D341Med (cell line): ENCODE measurements at regions not wholly inside any gene's neighbourhood (a gene's known extent, or its start where the extent isn't known, plus 50 kb on each side); places are given as distances from the start of the nearest gene placed in this dataset.

ENCODE experiments used
- DNase-seq: peaks from one replicate; pipeline ENCODE4 v3.0.0; 2012; ENCODE audit warnings: low spot score

- DNase-seq: no peak
Measured at GRCh38 chr5:167595196-167595595, 696.2 kb upstream of the WWC1 start.

- no peak for DNase-seq
Measured at GRCh38 chr5:167598166-167598565, 693.3 kb upstream of the WWC1 start.

GRCh38 chr5:167602067-167602466, 689.4 kb upstream of the WWC1 start:
- no peak for DNase-seq

GRCh38 chr5:167603135-167603534, 688.3 kb upstream of the WWC1 start:
- DNase-seq: no peak

- DNase-seq: no peak
Measured at GRCh38 chr5:167608390-167609272, 682.8 kb upstream of the WWC1 start.

- no peak for DNase-seq
Measured at GRCh38 chr5:167614294-167615021, 677.0 kb upstream of the WWC1 start.

- no peak for DNase-seq
Measured at GRCh38 chr5:167616043-167616890, 675.2 kb upstream of the WWC1 start.

GRCh38 chr5:167623354-167623753, 668.1 kb upstream of the WWC1 start:
- DNase-seq: no peak

- no peak for DNase-seq
Measured at GRCh38 chr5:167624053-167624452, 667.4 kb upstream of the WWC1 start.

GRCh38 chr5:167626341-167627123, 664.9 kb upstream of the WWC1 start:
- no peak for DNase-seq

- DNase-seq: no peak
Measured at GRCh38 chr5:167629634-167630033, 661.8 kb upstream of the WWC1 start.

GRCh38 chr5:167631191-167631590, 660.3 kb upstream of the WWC1 start:
- DNase-seq: no peak

GRCh38 chr5:167633114-167633513, 658.3 kb upstream of the WWC1 start:
- DNase-seq: no peak

- no peak for DNase-seq
Measured at GRCh38 chr5:167633931-167634341, 657.5 kb upstream of the WWC1 start.

- DNase-seq: no peak
Measured at GRCh38 chr5:167634432-167634831, 657.0 kb upstream of the WWC1 start.

- no peak for DNase-seq
Measured at GRCh38 chr5:167638816-167639215, 652.6 kb upstream of the WWC1 start.

- DNase-seq: no peak
Measured at GRCh38 chr5:167639273-167639672, 652.2 kb upstream of the WWC1 start.

- no peak for DNase-seq
Measured at GRCh38 chr5:167639766-167640165, 651.7 kb upstream of the WWC1 start.

- DNase-seq: no peak
Measured at GRCh38 chr5:167642181-167642580, 649.3 kb upstream of the WWC1 start.

GRCh38 chr5:167642779-167643517, 648.5 kb upstream of the WWC1 start:
- DNase-seq: no peak
